Neutrophil (primary cell): ENCODE measurements at regions not wholly inside any gene's neighbourhood (a gene's known extent, or its start where the extent isn't known, plus 50 kb on each side); places are given as distances from the start of the nearest gene placed in this dataset.

Experiments
- H3K27ac ChIP-seq: fragments of 200-600 bp; sonication (generic); 2 replicates; pipeline ENCODE4 v1.5.1; 2016; ENCODE audit warnings: mild to moderate bottlenecking, moderate library complexity
- H3K27me3 ChIP-seq: fragments of 200-600 bp; sonication (generic); 2 replicates; pipeline ENCODE4 v1.6.0; 2016; ENCODE audit warnings: mild to moderate bottlenecking
- H3K36me3 ChIP-seq: fragments of 200-600 bp; sonication (generic); 2 replicates; pipeline ENCODE4 v1.5.1; 2017
- H3K4me1 ChIP-seq, 2 experiments: fragments of 200-600 bp in 1 of 2; sonication (generic) in 1 of 2; 1 replicate in 1 of 2; 2 replicates in 1 of 2; pipeline versions ENCODE4 v1.5.1 to v1.6.1; 2013 to 2016; ENCODE audit warnings: low read depth in 1 of 2, low read length in 1 of 2, mild to moderate bottlenecking in 1 of 2, moderate library complexity in 1 of 2; ENCODE audit not compliant: control insufficient read depth in 1 of 2, insufficient read depth in 1 of 2
- H3K4me3 ChIP-seq, 2 experiments: fragments of 200-600 bp in 1 of 2; sonication (generic) in 1 of 2; 1 replicate in 1 of 2; 2 replicates in 1 of 2; pipeline ENCODE4 v1.5.1; 2013 to 2016; ENCODE audit warnings: low read depth in 1 of 2, low read length in 1 of 2, mild to moderate bottlenecking in 1 of 2, moderate library complexity in 1 of 2
- H3K9me3 ChIP-seq: fragments of 200-600 bp; sonication (generic); 2 replicates; pipeline ENCODE4 v1.5.1; 2016
- TF ChIP-seq, protein P1 (sequence below): fragments of 200-600 bp; sonication (generic); IDR thresholded peaks from 2 replicates; pipeline ENCODE4 v1.5.1; 2016; ENCODE audit warnings: antibody characterized with exemption

DNA sequence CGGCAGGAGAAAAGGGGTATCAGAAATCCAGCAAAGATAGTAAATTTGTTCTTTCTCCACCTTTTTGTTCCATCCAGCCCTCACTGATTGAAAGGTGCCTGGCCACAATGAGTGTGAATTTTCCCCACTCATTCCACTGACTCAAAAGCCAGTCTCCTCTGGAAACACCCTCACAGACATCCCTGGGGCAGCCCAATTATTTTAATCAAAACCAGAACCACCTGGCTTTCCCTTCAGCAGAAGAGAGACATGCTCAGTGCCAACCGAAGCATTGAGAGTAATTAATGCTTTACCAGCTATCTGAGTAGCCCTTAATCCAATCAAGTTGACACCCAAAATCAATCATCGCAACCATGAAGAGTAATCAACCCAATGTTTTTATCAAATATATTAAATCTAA is 1129.6 kb upstream of the GBE1 start:
- H3K36me3 ChIP-seq: no peaks in the 10 kb centered on the region
- H3K27me3 ChIP-seq: no peaks in the 10 kb centered on the region
- H3K9me3 ChIP-seq: no peaks in the 10 kb centered on the region
- TF ChIP-seq, protein P1, sequence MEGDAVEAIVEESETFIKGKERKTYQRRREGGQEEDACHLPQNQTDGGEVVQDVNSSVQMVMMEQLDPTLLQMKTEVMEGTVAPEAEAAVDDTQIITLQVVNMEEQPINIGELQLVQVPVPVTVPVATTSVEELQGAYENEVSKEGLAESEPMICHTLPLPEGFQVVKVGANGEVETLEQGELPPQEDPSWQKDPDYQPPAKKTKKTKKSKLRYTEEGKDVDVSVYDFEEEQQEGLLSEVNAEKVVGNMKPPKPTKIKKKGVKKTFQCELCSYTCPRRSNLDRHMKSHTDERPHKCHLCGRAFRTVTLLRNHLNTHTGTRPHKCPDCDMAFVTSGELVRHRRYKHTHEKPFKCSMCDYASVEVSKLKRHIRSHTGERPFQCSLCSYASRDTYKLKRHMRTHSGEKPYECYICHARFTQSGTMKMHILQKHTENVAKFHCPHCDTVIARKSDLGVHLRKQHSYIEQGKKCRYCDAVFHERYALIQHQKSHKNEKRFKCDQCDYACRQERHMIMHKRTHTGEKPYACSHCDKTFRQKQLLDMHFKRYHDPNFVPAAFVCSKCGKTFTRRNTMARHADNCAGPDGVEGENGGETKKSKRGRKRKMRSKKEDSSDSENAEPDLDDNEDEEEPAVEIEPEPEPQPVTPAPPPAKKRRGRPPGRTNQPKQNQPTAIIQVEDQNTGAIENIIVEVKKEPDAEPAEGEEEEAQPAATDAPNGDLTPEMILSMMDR: no peak
- H3K4me3 ChIP-seq: no peak overlapping the region
- H3K4me1 ChIP-seq: no peaks in the 10 kb centered on the region
- H3K27ac ChIP-seq: no peak overlapping the region

DNA sequence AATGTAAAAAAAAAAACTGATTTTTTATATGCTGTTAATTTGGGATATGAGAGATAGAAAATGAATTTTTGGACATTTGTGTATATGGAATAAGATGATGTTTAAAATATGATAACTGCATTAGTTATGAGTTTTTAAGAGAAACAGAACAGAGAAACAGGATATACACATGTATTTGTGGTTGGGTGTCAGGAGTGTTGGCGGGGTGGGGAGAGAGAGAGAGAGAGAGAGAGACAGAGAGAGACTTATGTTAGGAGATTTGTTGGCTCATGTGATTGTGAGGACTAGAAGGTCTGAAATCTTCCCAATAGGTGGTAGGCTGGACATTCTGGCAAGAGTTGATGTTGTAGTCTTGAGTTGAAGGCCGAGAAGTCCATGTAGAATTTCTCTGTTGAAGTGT is 1121.6 kb upstream of the GBE1 start:
- Histone ChIP-seq H3K27ac (no peak overlapping the region), H3K36me3 (no peaks in the 10 kb centered on the region), H3K4me3 (no peak overlapping the region), H3K27me3 (no peaks in the 10 kb centered on the region), H3K4me1 (no peaks in the 10 kb centered on the region), H3K9me3 (no peaks in the 10 kb centered on the region)
- TF ChIP-seq, protein P1: no peak

DNA sequence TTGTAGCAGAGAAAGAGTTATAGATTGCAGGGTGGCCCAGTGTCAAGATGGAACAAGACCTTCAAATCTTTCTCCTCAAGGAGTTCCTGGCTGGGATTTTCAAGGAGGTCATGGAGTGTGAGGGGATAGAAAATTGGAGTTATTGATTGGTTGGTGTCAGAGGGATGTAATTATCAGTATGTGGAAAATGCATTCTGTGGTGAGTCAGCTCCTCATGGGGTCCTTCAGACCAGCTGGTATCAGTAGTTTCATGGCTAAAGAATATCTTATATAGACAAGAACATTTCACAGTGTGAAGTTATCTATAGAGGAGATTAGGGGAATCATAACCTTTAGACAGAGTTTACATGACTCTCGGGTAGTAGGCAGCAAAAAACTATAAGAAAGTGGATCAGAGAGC is 1114.0 kb upstream of the GBE1 start:
- H3K27me3 ChIP-seq: no peaks in the 10 kb centered on the region
- H3K36me3 ChIP-seq: no peaks in the 10 kb centered on the region
- no peaks in the 10 kb centered on the region for H3K9me3 ChIP-seq
- no peaks in the 10 kb centered on the region for H3K4me1 ChIP-seq
- TF ChIP-seq, protein P1: no peak
- H3K4me3 ChIP-seq: no peak overlapping the region
- no peak overlapping the region for H3K27ac ChIP-seq

DNA sequence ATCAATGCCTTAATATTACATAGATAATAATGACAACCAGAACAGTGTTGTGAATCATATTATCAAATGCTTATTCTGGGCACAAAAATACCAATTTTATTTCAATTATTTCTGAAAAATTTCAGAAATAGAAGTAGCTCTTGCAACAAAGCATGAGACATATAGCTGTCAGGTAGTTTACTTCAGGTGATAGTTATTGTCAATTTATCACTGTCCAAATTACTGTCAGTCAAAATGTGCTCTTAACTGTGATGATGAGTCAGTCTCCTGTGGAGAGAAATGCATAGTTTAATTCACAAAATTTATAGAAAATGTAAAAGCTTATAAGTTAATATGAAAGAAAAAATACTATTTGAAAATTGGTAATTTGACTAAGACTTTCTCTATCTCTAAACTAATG is 1078.4 kb upstream of the GBE1 start:
- H3K4me3 ChIP-seq: no peak overlapping the region
- H3K36me3 ChIP-seq: no peaks in the 10 kb centered on the region
- TF ChIP-seq, protein P1: no peak
- no peaks in the 10 kb centered on the region for H3K27me3 ChIP-seq
- no peaks in the 10 kb centered on the region for H3K9me3 ChIP-seq
- H3K4me1 ChIP-seq: no peaks in the 10 kb centered on the region
- no peak overlapping the region for H3K27ac ChIP-seq

DNA sequence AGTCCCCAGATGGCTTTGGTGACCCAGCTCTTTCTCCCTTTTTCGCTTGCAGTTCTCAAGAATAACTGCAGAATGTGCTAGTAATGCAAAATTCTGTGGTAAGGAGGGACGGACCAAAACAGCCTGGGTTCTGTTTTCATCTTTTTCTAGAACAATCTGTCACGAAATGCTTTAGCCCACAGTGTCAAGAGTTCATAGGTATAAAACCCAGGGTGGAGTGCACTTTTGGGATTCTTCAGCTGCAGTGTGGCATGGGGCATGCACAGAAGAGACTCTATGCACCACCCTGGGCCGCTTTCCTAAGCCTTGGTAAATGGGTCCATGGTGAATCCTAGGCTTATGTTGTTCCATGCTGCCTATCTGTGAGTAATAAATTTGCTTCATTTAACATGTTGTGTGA is 1072.7 kb upstream of the GBE1 start:
- no peaks in the 10 kb centered on the region for H3K9me3 ChIP-seq
- TF ChIP-seq, protein P1: no peak
- no peak overlapping the region for H3K27ac ChIP-seq
- H3K4me3 ChIP-seq: no peak overlapping the region
- no peaks in the 10 kb centered on the region for H3K36me3 ChIP-seq
- H3K27me3 ChIP-seq: no peaks in the 10 kb centered on the region
- no peaks in the 10 kb centered on the region for H3K4me1 ChIP-seq

DNA sequence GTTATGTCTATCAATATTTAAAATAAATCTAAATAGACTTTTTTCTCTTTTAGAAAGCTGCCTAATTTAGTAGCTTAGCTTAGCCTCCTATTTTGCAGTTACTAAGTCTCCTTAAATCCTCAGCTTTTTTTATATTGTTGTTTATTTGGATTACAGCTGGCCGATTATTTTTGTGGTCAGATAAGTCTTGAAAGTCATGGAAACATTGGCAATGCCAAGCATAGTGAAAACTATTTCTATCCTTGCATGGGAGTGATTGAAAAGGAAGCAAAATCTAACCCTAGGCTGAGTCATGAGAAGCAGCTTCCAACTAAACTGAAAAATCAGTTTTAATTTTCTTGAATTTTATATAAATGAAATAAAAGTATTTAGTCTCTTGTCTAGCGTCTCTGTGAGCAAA is 1063.0 kb upstream of the GBE1 start:
- H3K27me3 ChIP-seq: no peaks in the 10 kb centered on the region
- H3K4me3 ChIP-seq: no peak overlapping the region
- no peaks in the 10 kb centered on the region for H3K9me3 ChIP-seq
- TF ChIP-seq, protein P1: no peak
- H3K27ac ChIP-seq: no peak overlapping the region
- H3K36me3 ChIP-seq: no peaks in the 10 kb centered on the region
- H3K4me1 ChIP-seq: no peaks in the 10 kb centered on the region
